Activated naive CD8-positive, alpha-beta T cell treated with anti-CD3 and anti-CD28 coated beads, Interleukin-2, amount 50 U/mL, for 16 hours (primary cell): ENCODE measurements at regions not wholly inside any gene's neighbourhood (a gene's known extent, or its start where the extent isn't known, plus 50 kb on each side); places are given as distances from the start of the nearest gene placed in this dataset.

Experiments
- DNase-seq: peaks from one replicate; pipeline ENCODE4 v3.0.0-alpha.2; 2020; ENCODE audit warnings: low read depth, low spot score

DNA sequence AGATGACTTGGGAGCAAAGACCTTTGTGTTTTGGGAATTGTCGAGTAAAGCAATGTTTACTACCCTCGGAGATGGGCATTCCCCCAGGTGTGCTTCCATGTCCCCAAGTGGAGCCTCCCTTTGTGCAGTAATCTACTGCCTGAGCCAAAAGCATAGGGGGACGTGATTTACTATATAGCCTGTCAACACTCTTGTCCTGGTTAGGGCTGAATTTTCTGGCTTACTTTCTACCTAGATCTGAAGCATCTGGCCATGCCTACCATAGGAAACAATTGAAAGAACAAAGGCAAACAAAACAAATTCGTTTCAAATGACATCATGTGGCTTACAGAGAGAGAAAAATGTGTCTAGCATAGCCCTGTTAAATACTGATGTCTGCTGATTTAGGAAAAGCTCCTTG, 350.6 kb downstream of the SAMD5 start:
- DNase-seq = no peak

DNA sequence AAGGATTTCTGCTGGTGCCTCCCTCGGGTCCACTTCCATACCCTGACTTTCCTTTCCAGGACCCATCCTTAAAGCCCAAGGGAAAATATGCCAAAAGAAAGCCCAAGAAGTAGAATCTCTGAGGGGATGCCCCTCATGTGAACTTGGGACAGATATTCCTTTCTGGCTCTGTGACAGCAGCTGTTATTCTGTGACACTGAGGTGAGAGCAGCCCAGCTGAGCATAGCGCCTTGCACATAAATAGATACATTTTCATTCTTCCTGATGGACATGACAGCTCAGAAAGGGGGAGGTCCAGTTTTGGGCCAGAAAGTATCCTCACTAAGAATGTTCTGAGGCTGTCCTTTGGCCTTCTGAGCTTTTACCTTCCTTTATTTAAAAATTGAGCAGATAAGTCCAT, 353.2 kb downstream of the SAMD5 start:
- DNase-seq = no peak

DNA sequence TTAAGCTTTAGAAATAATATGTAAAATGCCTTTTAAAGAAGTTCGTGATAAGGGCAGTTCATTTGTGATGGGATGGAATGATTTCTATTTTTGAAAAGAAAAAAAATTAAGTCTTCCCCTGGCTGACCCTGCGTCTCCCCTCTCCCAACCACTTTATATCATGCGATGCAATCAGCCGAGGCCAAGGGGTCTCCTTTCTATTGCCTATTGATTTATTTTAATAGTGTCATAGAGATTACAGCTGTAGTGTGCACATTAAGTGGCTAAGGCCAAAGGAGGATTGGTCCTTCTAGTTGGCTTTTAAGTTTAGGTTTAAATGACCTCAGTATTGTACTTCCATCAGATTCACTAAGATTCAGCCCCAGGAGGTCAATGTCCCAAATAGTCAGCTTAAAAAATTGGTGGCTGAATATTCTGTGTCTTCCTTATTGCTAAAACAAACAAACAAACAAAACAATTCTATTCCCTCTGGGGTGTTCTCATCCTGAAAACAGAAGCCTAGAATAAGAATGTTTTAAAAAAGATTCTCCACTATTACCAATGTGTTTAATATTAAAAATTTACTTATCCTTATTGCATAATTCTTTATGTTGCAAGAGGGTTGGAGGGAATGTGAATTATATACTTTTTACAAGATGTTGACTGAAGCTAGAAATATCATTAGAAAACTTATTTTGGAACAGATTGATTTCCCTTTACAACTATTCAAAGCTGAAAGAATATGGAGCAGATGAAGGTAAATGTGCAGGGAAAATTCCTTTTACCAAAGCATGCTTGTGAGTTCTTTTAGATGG, 359.1 kb downstream of the SAMD5 start:
- no peak for DNase-seq

DNA sequence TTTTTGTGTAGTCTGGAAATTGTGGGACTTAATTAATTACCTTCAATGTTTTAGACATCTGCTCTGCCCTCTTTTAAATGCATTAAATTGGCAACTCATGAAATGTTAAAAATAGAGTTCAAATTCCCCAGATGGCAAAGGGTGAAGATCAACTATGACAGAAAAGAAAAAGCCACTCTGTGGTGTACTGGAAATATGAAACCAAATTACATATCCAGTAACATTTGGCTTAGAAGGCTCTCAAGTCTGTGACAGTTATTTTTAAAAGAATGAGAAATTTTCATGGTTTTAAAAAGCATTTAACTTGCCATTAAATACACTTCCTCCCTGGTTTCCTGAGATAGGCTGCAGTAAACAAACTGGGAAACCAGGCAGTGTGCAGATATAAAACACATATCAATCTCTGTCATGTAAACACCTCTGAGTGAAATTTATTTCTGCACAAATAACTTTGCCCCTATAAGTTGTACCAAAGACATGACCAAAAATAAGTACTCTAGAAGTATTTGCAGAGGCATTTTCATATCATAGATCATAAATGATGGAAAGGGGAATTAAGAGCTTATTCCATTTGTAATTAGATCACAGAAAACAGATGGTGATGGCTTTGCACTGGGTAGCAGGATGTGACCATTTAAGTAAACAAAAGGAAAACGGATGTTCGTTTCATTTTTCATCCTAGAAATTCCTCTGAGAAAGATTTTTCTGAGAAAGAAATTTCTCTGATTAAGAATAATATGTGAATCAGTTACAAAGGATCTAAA, 360.1 kb downstream of the SAMD5 start:
- DNase-seq = no peak

DNA sequence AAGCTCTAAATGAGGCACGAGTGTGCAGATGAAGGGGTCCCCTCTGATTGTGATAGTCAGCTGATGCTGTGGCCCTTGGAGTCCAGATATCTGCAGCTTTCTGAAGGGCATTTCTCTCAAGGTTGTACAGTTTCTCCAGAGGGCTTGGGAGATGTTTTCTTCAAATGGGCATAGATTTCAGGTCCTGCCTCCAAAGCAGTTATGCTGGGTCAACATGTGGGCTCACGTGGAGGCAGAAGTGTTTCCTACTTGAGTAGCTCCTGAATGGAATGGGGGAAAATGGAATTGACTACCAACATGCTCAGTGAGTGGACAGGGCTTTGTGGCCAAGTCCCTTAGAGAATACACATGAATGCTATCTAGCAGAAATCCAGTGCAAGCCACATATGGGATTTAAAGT, 360.7 kb downstream of the SAMD5 start:
- no peak for DNase-seq

DNA sequence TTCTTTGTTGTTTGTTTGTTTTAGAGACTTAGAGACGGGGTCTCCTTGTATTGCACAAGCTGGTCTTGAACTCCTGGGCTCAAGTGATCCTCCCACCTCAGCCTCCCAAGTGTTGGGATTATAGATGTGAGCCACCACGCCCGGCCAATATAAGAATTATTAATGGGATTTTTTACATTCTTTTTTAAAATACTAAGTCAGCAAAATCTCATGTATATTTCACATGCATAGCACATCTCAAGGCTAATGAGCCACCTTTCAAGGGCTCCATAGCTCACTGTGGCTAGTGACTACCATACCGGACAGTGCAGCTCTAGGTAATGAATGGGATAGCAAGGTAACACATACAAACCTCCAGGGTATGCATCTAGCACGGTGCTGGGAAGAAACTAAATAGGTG, 361.4 kb downstream of the SAMD5 start:
- no peak for DNase-seq

DNA sequence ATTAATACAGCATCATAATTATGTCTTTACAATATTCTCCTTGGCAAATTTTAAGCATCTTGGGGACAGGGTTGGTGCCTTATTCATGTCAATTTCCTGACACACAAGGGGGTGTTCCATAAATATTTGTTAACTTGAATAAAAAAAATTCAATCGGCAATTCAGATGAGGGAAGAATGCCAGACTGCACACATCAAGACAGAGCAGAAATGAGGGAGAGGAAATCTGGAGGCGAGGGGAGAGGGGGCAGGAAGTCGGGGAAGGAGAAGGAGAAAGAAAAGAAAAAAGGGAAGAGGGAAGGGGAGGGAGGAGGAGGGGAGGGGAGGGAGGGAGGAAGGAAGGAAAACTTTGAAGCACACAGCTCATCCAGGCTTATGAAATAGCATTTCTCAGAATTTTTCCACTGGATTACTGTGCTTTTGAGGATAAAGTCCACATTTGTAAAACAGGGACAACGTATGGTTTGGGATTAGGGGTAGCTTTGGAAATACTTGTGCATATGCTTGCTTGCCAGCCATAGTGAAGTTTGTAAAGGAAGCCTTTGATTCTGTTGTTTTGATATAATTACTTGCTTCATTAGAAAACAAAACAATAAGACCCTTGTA, 362.1 kb downstream of the SAMD5 start:
- DNase-seq = no peak

DNA sequence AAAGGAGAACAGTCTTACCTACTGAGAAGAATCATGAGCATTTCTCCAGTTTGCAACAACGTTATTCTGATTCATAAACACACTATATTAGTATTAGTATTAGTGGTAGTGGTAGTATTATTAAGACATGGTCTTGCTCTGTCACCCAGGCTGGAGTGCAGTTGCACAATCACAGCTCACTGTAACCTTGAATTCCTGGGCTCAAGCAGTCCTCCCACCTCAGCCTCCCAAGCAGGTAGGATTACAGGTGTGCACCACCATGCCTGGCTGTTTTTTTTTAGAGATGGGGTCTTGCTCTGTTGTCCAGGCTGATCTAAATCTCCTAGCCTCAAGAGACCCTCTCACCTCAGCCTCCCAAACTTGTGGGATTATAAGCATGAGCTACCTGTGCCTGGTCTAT, 363.5 kb downstream of the SAMD5 start:
- DNase-seq = no peak

DNA sequence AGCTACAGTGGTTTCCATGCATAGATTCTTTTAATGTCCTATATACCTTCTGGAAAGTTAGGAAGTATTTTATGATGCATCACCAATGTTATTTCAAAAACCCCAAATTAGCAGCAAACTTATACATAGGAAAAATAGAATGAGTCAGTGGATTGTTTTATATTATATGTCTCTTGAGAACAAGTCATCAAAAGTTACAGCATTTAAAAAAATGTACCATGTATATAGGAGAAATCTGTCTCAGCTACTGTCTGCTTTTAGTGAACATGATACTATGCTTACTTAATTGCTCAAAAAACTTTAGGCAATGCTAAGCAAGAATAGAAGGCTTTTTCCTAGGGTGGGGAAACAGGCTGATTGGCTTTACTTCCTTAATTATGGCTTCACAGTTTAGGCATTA, 365.3 kb downstream of the SAMD5 start:
- no peak for DNase-seq

DNA sequence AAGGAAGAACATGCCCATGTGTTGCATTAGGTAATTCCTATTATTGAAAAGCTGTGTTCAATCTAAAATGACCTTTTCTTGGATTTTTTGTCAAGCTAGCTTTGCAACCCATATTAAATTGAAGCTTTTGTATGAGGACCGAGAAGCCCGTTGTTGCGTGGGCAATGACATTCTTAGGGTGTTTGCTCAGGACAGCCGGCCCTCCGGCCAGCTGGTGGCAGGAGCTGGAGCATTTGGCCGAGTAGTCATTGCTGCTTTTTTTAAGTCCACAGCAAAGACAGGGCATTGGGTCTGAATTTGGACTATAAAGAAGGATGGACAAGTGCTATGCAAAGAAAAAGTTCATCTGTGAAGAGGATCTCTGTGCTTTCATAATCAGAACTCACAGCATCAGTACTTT, 365.8 kb downstream of the SAMD5 start:
- DNase-seq = no peak

DNA sequence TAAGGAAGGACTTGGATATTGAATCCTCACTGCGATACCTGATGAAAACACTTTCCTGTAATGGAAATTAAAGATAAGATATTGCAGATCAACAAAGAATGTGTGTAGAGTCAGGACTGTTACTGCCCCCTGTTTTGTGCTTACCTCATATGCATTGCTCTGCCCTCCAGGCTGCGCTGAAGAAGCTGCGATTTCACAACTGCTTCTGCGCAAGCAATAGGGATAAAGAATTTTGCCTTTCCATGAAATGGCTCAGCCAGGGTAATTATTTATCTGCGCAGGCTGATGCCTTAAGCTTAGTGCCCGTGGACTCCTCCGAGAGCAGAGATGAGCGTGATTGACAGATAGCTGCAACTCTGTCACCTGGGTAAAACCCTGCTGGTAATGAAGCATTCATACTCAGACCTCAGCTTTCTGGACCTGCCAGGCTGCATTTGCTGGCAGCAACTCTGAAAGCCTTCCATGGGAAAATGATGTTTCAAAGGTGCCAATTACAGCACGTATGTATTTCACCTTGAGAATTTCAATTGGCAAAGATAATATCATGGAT, 370.6 kb downstream of the SAMD5 start:
- no peak for DNase-seq

DNA sequence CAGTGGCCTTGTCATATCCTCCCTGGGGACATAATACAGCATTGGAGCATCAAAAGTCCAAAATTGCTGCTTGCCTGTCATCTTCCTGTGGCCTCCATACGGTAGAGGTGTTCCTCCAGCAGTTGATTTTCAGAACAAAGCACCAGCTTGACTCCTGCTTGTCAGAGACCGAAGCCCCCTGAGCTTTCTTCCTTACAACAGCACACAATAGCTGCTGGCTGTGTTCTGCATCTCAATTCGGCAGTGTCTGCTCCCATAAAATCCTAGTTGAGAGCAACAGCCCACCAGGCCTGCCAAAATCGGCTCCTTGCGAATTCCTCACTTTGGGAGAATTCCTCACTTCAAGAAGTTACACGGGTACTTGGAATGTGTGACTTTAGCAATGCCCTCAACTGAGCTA, 372.9 kb downstream of the SAMD5 start:
- DNase-seq = no peak

DNA sequence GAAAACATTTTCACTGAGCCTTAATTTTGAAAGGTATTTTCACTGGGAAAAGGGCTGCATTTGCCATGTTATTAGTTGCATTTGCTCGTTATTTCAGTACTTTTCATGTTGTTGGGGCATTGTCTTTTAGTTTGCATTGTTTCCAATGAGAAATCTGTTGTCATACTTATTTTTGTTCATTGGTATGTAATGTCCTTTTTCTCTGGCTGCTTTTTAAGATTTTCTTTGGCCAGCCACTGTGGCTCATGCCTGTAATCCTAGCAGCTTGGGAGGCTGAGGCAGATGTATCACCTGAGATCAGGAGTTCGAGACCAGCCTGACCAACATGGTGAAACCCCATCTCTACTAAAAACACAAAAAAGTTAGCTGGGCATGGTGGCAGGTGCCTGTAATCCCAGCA, 379.9 kb downstream of the SAMD5 start:
- DNase-seq = no peak

DNA sequence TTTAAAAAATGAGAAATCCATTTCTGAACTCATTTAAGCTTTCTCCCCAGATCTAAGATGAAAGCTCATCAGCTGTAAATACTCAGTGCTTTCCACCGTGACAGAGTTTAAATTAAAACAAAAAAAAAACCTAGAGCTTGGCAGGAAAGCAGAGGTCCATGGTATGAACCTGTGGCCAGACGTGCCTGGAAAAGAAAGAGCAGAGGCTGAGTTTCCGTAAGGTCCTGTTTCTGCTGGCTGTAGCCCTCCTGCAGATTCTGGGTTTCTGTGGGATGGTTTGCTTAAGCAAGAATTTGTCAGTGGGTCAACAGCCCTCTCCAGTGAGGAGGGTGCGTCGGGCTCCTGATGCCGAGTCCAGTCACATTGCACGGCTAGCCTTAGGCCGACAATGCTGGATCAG, 383.2 kb downstream of the SAMD5 start:
- DNase-seq = no peak

DNA sequence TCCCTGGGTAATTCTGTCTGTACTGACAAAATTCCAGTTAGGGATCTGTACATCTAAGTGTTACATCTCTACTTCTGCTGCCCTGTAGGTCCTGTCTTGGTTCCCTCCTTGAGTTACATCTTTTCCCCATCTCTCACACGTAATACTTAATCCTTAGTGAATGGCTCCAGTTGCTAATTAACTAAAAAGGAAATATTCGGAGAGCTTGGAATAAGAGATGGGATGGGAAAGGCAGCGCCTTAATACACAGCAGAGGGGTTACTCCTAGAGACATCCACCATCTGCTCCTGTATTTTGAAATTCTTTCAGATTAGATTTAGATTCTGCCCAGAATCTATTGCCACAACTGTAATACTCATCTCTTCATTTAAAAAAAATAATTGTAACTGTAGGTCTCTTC, 384.0 kb downstream of the SAMD5 start:
- DNase-seq = no peak

DNA sequence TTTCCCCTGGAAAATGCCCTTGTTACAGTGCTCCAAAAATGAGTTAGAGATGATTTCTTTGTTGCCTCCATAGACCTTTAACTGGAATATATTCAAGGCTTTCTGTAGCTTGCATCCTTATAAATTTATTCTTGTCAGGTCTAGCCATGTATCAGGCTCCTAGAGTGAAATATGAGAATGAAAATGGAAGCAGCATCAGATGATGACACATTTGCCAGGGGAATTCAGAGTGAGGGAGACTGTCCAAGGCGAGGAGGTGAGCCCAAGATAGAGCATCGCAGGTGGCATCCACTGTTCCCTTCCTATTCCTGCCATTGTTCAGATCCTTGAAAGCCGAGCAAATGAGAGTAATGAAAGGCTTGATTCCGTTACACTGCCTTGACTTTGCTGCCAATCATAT, 386.8 kb downstream of the SAMD5 start:
- no peak for DNase-seq

DNA sequence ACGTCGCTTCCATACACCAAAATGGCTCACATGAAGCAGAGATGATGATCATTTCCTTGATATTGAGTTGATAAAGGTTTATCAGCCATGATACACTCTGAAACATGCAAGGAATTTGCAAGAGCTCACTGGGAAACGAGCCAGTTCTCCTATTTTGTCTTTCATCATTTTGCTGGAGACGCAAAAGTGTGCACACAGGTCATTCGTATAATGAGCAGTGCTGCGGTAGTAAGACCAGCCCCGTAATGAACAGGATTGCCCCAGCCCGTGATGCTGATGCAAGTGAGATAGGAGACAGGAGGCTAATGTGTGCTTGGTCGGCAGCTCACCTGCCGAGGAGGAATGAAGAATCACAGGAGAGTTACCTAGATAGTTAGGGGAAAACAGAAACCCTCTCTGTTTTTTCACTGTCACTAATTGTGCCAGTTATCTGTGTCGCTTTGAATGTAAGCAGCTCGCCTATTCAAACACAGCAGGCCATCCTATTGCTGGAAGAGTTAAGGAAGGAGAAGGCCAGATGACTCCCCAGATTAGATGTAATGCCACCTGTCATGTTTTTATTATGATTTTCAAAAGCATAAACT, 391.8 kb downstream of the SAMD5 start:
- DNase-seq = no peak

DNA sequence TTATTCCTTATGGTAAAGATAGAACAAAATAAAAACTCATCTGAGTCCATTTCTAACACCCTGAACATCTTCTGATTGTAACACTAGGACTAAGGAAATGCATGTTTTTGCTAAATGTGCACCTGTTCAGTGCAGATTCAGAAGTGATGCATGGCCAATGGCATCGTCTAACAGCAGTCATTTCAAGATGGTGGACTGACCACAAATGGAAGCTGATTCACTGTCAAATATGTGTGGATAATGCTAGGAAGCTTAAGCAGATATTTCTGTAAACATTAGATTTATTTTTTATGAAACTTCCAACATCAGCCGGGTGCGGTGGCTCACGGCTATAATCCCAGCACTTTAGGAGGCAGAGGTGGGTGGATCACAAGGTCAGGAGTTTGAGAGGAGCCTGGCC, 394.8 kb downstream of the SAMD5 start:
- no peak for DNase-seq

DNA sequence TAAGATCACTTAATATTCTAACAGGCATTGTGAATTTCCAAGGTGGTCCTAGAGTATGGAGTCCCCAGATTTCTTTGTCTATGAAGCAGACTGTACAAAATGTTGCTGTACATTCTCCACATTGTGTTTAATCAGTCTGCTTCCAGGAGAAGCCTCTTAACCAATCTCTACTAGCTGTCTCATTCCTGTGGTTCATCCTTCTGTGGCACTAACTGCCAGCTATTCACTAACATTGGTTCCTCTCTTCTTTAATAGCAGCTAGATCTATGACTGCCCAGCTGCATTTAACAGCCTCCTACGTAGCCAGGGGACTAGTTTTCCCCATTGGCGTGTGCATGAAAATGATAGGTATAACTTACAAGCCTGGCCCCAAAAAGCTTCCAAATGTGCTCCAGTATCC, 395.4 kb downstream of the SAMD5 start:
- no peak for DNase-seq

DNA sequence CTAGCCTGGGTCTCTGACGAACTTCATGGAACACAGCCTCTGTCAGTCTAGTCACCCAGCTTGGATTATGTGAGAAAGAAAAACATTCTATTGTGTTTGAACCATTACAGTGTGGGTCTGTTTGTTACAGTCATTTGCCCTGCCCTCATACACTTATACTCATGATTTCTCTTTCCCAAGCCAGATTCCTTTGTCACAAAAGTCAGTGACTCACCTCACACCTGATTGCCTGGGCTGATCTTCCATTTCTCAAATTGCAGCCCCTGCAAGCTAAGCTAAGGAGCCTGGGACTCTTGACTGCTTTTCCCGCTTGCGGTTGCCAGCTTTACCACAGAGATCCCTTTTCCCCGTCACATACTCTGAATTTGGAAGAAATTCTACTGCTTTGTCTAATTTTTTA, 395.9 kb downstream of the SAMD5 start:
- DNase-seq = no peak

DNA sequence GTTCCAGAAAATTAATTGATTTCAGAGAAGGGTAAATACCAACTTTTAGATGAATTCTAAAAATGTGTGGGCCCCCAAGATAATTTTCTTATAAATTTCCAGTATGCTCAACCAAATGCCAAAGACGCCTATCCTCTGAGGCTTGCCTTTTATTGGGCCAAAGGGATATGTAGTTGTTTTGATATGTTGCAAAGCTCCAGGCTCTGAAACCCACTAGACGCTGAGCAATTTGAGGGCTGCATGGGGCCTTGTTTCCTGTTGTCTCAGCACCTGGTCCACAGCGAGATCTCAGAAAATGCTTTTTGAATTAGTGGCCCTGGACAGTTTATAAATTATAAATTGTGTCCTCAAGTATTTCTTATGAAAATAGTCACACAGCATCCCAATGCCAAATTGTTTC, 397.2 kb downstream of the SAMD5 start:
- no peak for DNase-seq

DNA sequence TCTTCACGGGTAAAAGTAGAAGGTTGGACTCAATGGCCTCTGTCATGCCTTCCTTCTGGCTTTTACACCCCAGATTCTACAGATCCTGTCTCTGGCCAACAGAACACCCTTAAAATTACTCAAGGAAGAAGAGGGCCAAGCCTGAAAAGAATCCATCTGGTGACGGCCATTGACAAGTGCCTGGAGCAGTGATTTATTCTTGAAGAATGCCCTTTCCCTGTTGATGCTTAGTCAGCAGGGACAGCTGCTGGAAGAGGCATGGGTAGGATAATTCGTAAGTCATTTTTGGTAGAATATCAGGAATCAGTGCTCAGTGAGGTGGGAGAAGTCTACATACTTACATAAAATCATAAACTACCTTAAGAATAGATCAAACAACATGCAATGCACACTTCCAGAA, 397.9 kb downstream of the SAMD5 start:
- no peak for DNase-seq
